Ovary (tissue), 7 donors: ENCODE measurements at regions not wholly inside any gene's neighbourhood (a gene's known extent, or its start where the extent isn't known, plus 50 kb on each side); places are given as distances from the start of the nearest gene placed in this dataset.
"Not testable (repeated sequence)": the region's sequence is repeated elsewhere in the genome, so short reads cannot be mapped to it uniquely, and the experiment has no call there.

Source experiments
- DNase-seq, 5 donors: peaks; one replicate each; pipeline ENCODE4 v3.0.0-alpha.2; 2019 to 2020
- H3K27ac ChIP-seq, 2 donors: fragments of 200-600 bp; one replicate each; pipeline versions ENCODE4 v1.5.1 to v1.8.0; 2019 to 2022
- H3K27me3 ChIP-seq: fragments of 200-600 bp; one replicate; pipeline ENCODE4 v1.8.0; 2022
- H3K36me3 ChIP-seq: fragments of 200-600 bp; sonication (generic); one replicate; pipeline ENCODE4 v1.5.1; 2019
- H3K4me1 ChIP-seq: one replicate; pipeline ENCODE4 v1.8.1; 2013; ENCODE audit warnings: mild to moderate bottlenecking, moderate library complexity; ENCODE audit not compliant: insufficient read depth
- H3K4me3 ChIP-seq: fragments of 200-600 bp; sonication (generic); one replicate; pipeline ENCODE4 v1.5.1; 2017
- H3K9me3 ChIP-seq, 2 donors: fragments of 200-600 bp in 1 of 2; sonication (generic) in 1 of 2; one replicate each; pipeline versions ENCODE4 v1.5.1 to v1.8.1; 2013 to 2019; ENCODE audit warnings: mild to moderate bottlenecking in 1 of 2, moderate library complexity in 1 of 2
- EP300 ChIP-seq: sonication (generic); formaldehyde crosslinking; IDR thresholded peaks from one replicate; pipeline ENCODE4 v1.6.1; 2017; ENCODE audit warnings: antibody characterized with exemption
- POLR2A ChIP-seq: fragments of 450-650 bp; IDR thresholded peaks from one replicate; pipeline ENCODE4 v1.6.1; 2017; ENCODE audit warnings: antibody characterized with exemption, mild to moderate bottlenecking, moderate library complexity
- WGBS, 3 donors: extraction: QIAGEN DNeasy Blood & Tissue Kit in 1 of 3; methylation state at CpG; one replicate each; pipeline versions ENCODE4 v1.1.5 to v1.1.7; 2013 to 2017; 5-methylcytosine and 5-hydroxymethylcytosine counted together
- intact Hi-C, 4 donors: fragments of 100-400 bp; cut with DNase I; formaldehyde crosslinking; loops; one replicate each; pipeline versions ENCODE4 v1.11.0 to v1.15.1; 2022 to 2023
- TF ChIP-seq, protein P1 (sequence below), 3 donors: fragments of 450-650 bp in 2 of 3; fragments of 200-600 bp in 1 of 3; IDR thresholded peaks; one replicate each; pipeline versions ENCODE4 v1.5.1 to v1.8.0; 2016 to 2022; ENCODE audit warnings: antibody characterized with exemption in 3 of 3, mild to moderate bottlenecking in 1 of 3
- donor health status: DM: no; HTN: no; CAD: no; lungs with moderate emphysema.
- donor health status: DM: no; HTN: no; CAD: no.
- donor health status: Bipolar disorder and iron deficiency.
- donor health status: DM: no; HTN: no; CAD: no.
- donor health status: DM: yes; HTN: yes; CAD: no.

DNA sequence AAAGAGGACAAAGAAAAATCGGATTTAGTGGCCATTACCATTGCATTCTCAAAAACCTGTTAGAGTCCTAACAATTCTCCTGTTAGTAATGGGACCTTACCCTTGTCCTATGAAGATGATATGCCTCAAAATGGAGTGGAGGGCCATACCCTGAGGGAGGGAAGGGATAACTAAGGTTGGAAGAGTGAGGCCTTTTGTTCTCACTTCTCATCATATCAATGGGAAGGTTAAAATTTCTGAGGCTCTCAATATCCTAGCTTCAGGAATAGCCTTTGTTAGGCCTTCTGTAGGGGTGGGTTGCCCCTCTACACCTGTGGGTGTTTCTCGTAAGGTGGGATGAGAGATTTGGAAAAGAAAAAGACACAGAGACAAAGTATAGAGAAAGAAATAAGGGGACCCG lies 109.4 kb upstream of the SGIP1 start:
- intact Hi-C loops = not testable (repeated sequence)

DNA sequence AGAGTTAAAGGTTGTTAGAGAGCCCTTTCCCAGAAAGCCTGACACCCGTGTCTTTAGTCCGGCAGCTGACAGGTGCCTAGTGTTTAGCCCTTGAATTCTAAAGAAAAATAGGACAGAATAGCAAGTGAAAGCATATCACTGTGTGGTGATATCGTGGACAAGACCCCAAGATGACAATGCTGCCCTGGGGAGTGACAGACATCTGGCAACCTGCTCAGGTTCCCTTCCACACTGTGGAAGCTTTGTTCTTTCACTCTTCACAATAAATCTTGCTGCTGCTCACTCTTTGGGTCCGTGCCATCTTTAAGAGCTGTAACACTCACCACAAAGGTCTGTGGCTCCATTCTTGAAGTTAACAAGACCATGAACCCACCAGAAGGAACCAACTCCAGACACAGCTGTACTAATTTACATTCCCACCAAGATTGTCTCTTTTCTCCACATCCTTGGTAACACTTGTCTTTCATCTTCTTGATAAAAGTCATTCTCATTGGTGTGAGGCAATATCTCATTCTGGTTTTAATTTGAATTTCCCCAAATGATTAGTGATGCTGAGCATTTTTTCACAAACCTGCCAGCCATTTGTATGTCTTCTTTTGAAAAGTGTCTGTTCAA lies 107.6 kb upstream of the SGIP1 start:
- no peaks in the 10 kb centered on the region for H3K9me3 ChIP-seq
- DNase-seq = no peak
- no peak overlapping the region for H3K4me3 ChIP-seq
- WGBS, 3 donors = 35 to 43% (median 42%) methylated on average over 4 of the region's 4 CpGs
- TF ChIP-seq, protein P1, sequence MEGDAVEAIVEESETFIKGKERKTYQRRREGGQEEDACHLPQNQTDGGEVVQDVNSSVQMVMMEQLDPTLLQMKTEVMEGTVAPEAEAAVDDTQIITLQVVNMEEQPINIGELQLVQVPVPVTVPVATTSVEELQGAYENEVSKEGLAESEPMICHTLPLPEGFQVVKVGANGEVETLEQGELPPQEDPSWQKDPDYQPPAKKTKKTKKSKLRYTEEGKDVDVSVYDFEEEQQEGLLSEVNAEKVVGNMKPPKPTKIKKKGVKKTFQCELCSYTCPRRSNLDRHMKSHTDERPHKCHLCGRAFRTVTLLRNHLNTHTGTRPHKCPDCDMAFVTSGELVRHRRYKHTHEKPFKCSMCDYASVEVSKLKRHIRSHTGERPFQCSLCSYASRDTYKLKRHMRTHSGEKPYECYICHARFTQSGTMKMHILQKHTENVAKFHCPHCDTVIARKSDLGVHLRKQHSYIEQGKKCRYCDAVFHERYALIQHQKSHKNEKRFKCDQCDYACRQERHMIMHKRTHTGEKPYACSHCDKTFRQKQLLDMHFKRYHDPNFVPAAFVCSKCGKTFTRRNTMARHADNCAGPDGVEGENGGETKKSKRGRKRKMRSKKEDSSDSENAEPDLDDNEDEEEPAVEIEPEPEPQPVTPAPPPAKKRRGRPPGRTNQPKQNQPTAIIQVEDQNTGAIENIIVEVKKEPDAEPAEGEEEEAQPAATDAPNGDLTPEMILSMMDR (IDR thresholded peaks at IDR 0.05) = no peak
- TF ChIP-seq POLR2A = no peak
- no peak for TF ChIP-seq EP300
- H3K36me3 ChIP-seq = no peaks in the 10 kb centered on the region
- H3K27ac ChIP-seq = no peak overlapping the region
- no peaks in the 10 kb centered on the region for H3K27me3 ChIP-seq
- no peaks in the 10 kb centered on the region for H3K4me1 ChIP-seq
- intact Hi-C loops = no loop called here

More for the DNA sequence above, 109.4 kb upstream of the SGIP1 start:
- DNase-seq, H3K4me1 ChIP-seq, H3K27ac ChIP-seq, H3K9me3 ChIP-seq, H3K4me3 ChIP-seq, H3K36me3 ChIP-seq, H3K27me3 ChIP-seq: not testable (repeated sequence)
- WGBS, 3 donors = 84 to 93% (median 90%) methylated on average over 2 to 3 of the region's 3 CpGs

DNA sequence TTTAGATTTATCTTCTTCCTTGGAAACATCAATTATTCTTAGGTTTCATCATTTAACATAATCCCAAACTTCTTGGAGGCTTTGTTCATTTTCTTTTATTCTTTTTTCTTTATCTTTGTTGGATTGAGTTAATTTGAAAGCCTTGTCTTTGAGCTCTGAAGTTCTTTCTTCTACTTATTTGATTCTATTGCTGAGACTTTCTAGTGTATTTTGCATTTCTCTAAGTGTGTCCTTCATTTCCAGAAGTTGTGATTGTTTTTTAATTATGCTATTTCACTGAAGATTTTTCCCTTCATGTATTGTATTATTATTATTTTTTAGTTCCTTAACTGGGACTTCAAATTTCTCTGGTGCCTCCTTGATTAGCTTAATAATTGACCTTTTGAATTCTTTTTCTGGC lies 103.1 kb upstream of the SGIP1 start:
- H3K36me3 ChIP-seq, DNase-seq, H3K27ac ChIP-seq, H3K4me1 ChIP-seq, H3K9me3 ChIP-seq, H3K27me3 ChIP-seq, intact Hi-C loops, H3K4me3 ChIP-seq: not testable (repeated sequence)

DNA sequence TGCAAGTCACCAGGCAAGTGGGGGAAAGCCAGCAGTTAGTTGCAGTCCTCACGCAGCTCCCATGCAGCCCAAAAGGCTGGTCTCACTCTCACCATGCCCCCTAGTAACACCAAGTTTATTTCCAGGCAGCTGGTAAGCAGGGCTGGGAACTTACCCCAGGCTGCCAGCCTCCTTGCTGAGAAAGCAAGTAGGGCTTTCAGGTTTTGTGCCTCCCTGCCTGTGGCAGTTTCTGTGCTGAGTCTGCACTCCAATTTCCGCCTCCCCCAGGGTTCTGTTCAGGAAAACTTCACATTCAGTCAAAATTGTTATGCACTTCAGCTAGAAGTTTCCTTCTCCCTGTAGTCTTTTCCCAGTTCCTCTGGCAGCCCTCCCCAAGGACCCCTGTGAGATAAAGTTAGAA lies 102.0 kb upstream of the SGIP1 start:
- TF ChIP-seq, protein P1 (IDR thresholded peaks at IDR 0.05) = no peak
- TF ChIP-seq POLR2A = no peak
- no peak for TF ChIP-seq EP300
- H3K4me3 ChIP-seq = no peak overlapping the region
- H3K27me3 ChIP-seq = no peaks in the 10 kb centered on the region
- no peaks in the 10 kb centered on the region for H3K36me3 ChIP-seq
- intact Hi-C loops = no loop called here
- no peaks in the 10 kb centered on the region for H3K4me1 ChIP-seq
- no peaks in the 10 kb centered on the region for H3K9me3 ChIP-seq
- WGBS, 3 donors = 91 to 100% (median 94%) methylated on average over 2 of the region's 2 CpGs
- no peak for DNase-seq
- no peak overlapping the region for H3K27ac ChIP-seq

DNA sequence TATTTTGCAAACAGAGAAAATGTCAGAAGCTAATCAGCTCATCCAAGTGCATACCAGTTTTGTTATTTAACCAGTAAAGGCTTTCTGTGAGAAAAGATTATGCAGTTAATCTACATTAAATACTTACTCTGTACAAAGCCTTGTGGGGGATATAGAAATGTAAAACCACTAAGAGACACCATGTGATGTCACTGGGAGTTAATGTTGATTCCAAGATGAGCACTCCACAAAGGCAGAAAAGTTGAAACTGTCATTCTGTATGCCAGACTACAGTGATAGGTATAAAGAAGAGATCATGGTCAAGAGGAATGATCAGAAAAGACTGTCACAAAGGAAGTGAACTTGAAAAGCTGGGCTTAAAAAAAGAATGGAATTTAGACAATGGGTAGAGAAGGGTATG lies 100.3 kb upstream of the SGIP1 start:
- no peak overlapping the region for H3K4me3 ChIP-seq
- no peaks in the 10 kb centered on the region for H3K27me3 ChIP-seq
- no peaks in the 10 kb centered on the region for H3K9me3 ChIP-seq
- H3K36me3 ChIP-seq = no peaks in the 10 kb centered on the region
- no peaks in the 10 kb centered on the region for H3K4me1 ChIP-seq
- TF ChIP-seq, protein P1 (IDR thresholded peaks at IDR 0.05) = no peak
- no peak for TF ChIP-seq EP300
- no peak for TF ChIP-seq POLR2A
- H3K27ac ChIP-seq = no peak overlapping the region
- intact Hi-C loops = no loop called here
- DNase-seq = no peak

DNA sequence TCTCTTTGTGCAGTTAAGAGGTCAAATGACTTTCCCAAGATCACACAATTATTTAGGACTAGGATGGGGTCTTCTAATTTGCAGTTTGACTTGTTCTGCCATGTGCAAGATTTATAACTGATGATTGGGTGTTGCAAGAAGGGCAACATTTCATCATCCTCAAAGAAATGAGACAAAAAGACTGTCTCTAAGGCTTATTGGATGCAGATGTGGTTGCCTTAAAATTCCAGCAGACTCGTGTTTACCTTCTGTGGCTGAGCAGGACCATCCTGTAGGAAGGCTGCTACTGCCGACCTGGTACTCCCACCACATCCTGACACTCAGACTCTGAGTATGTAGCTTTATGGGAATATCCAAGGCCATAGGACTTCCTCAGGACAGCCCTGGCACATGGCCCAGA lies 99.9 kb upstream of the SGIP1 start:
- Histone ChIP-seq H3K36me3 (no peaks in the 10 kb centered on the region), H3K27me3 (no peaks in the 10 kb centered on the region), H3K27ac (no peak overlapping the region), H3K9me3 (no peaks in the 10 kb centered on the region), H3K4me1 (no peaks in the 10 kb centered on the region), H3K4me3 (no peak overlapping the region)
- TF ChIP-seq POLR2A = no peak
- TF ChIP-seq, protein P1 (IDR thresholded peaks at IDR 0.05) = no peak
- no peak for TF ChIP-seq EP300
- no peak for DNase-seq
- WGBS, 3 donors = 20 to 36% (median 21%) methylated on average over 2 of the region's 2 CpGs
- intact Hi-C loops = no loop called here
